ENCODE measurements at regions not wholly inside any gene's neighbourhood (a gene's known extent, or its start where the extent isn't known, plus 50 kb on each side); places are given as distances from the start of the nearest gene placed in this dataset.

DNA sequence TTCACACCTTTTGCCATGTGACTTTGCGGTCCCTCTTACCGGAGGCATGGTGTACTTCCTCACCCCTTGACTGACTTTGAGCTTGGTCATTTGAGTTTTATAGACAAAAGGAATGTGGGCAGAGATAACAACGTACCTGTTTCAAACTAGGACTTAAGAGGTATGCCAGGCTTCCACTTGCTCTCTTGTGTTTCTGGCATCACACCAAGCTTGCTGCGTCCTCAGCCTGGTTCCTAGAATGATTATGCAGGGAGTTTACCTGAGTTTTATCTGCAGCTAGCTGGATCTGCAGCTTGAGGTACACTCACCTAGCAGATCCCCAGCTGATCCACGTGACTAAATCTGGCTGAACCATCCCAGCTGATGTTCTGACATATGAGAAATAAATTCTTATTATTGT is 66.2 kb downstream of the PLK2 start:
- TF ChIP-seq CTCF (IDR thresholded peaks at IDR 0.05; ENCODE audit: poor library complexity) = no peak
- TF ChIP-seq EZH2 (IDR thresholded peaks at IDR 0.05; ENCODE audit: borderline replicate concordance) = no peak

Measured in hepatocyte (in vitro differentiated cells).